ENCODE measurements at regions not wholly inside any gene's neighbourhood (a gene's known extent, or its start where the extent isn't known, plus 50 kb on each side); places are given as distances from the start of the nearest gene placed in this dataset.

DNA sequence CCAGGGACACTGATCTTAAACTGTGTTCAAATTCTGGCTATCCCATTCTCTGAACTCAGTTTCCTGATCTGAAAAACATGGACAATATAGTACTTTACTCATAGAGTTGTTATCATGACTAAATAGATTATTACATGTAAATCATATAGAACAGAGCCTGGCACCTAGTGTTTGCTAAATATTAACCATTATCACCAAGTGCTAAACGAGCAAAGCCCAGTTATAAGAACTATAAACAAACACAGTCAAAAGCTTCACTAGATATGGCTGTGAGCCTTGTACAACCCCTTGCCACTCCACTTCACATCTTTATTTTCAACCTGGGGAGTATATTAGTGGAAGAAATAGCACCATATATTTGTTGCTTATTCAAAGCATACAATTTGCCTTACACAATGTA is 338.9 kb upstream of the CADM1 start:
- H3K36me3 Mint-ChIP-seq (ENCODE audit: insufficient read depth, unreplicated experiment), result no peaks in the 10 kb centered on the region
- peaks cover 3% of the 10 kb centered on the region for H3K4me1 Mint-ChIP-seq (ENCODE audit: low read depth, unreplicated experiment)
- no peak for DNase-seq
- POLR2A ChIA-PET, result no interaction called here
- Histone ChIP-seq H3K4me3 (ENCODE audit: low read depth, low read length) (no peak overlapping the region), H3K36me3 (ENCODE audit: control insufficient read depth, insufficient read depth, low read length) (no peaks in the 10 kb centered on the region), H3K4me1 (peaks cover 12% of the 10 kb centered on the region; the same call in 1 of the 2 replicates), H3K9me3 (no peaks in the 10 kb centered on the region), H3K27me3 (replicated peaks; ENCODE audit: control insufficient read depth, insufficient read depth, low read length) (no peaks in the 10 kb centered on the region)
- CTCF ChIA-PET, result no interaction called here
- intact Hi-C loops (cut with micrococcal nuclease; ENCODE audit: unreplicated experiment), result no loop called here
- TF ChIP-seq, protein P1, sequence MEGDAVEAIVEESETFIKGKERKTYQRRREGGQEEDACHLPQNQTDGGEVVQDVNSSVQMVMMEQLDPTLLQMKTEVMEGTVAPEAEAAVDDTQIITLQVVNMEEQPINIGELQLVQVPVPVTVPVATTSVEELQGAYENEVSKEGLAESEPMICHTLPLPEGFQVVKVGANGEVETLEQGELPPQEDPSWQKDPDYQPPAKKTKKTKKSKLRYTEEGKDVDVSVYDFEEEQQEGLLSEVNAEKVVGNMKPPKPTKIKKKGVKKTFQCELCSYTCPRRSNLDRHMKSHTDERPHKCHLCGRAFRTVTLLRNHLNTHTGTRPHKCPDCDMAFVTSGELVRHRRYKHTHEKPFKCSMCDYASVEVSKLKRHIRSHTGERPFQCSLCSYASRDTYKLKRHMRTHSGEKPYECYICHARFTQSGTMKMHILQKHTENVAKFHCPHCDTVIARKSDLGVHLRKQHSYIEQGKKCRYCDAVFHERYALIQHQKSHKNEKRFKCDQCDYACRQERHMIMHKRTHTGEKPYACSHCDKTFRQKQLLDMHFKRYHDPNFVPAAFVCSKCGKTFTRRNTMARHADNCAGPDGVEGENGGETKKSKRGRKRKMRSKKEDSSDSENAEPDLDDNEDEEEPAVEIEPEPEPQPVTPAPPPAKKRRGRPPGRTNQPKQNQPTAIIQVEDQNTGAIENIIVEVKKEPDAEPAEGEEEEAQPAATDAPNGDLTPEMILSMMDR (IDR thresholded peaks at IDR 0.05; ENCODE audit: insufficient read depth in 1 of 2, low read depth in 1 of 2, low read length in 1 of 2, severe bottlenecking in 1 of 2, unreplicated experiment in 1 of 2), result no peak
- peaks cover 19% of the 10 kb centered on the region for H3K27me3 Mint-ChIP-seq (ENCODE audit: insufficient read depth, unreplicated experiment)
- BruUV-seq (replicated peaks), result no TSS peak
- no peaks in the 10 kb centered on the region for H3K9me3 Mint-ChIP-seq (ENCODE audit: unreplicated experiment)
- no peak overlapping the region for H3K4me3 Mint-ChIP-seq (ENCODE audit: unreplicated experiment)
- H3K27ac Mint-ChIP-seq (ENCODE audit: unreplicated experiment), result no peak overlapping the region

DNA sequence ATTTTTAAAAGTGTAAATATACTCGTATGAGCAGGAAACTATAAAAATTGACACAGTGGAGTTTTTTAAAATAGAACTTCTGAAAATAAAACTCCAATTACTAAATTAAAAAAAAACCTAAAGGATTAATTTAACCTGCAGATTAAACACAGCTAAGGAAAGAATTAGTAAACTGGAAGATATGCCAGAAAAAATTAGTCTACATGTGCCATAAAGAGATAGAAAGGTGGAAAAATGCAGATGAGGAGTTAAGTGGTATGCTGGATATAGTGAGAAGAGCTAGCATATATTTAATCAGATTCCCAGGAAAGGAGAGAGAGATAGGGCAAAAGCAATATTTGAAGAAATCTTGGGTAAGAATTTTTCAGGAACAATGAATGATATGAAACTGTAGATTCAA is 315.8 kb upstream of the CADM1 start:
- POLR2A ChIA-PET, result no interaction called here
- Mint-ChIP-seq H3K4me3 (ENCODE audit: unreplicated experiment) (no peak overlapping the region), H3K4me1 (ENCODE audit: low read depth, unreplicated experiment) (no peaks in the 10 kb centered on the region), H3K9me3 (ENCODE audit: unreplicated experiment) (peaks cover 9% of the 10 kb centered on the region), H3K27me3 (ENCODE audit: insufficient read depth, unreplicated experiment) (peaks cover 20% of the 10 kb centered on the region), H3K27ac (ENCODE audit: unreplicated experiment) (no peak overlapping the region), H3K36me3 (ENCODE audit: insufficient read depth, unreplicated experiment) (no peaks in the 10 kb centered on the region)
- Histone ChIP-seq H3K4me1 (no peaks in the 10 kb centered on the region), H3K27me3 (replicated peaks; ENCODE audit: control insufficient read depth, insufficient read depth, low read length) (no peaks in the 10 kb centered on the region), H3K9me3 (0 out of 2 replicates have a peak, but pooled peaks cover 3% of the 10 kb centered on the region), H3K4me3 (ENCODE audit: low read depth, low read length) (no peak overlapping the region), H3K36me3 (ENCODE audit: control insufficient read depth, insufficient read depth, low read length) (no peaks in the 10 kb centered on the region)
- TF ChIP-seq, protein P1 (IDR thresholded peaks at IDR 0.05; ENCODE audit: insufficient read depth in 1 of 2, low read depth in 1 of 2, low read length in 1 of 2, severe bottlenecking in 1 of 2, unreplicated experiment in 1 of 2), result no peak
- intact Hi-C loops (cut with micrococcal nuclease; ENCODE audit: unreplicated experiment), result no loop called here
- BruUV-seq (replicated peaks), result no TSS peak
- no peak for DNase-seq
- CTCF ChIA-PET, result no interaction called here

DNA sequence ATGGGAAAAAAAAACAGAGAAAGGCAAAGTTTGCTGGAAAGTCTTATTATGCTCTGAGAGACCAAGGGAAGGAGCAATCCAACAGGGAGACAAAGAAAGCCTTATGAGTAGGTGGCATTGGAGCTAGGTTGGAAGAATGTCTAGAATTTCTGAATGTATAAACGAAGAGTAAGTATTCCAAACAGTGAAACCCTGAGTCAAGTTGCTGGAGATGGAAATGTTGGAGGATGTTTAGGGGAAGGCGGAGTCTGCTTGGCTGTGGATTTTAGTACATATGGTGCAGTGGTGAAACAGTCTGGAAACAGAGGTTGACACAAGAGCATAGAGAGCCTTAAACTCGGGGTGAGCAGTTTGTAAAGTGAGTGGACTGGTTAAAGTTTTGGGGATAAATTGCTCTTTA is 314.8 kb upstream of the CADM1 start:
- H3K4me3 Mint-ChIP-seq (ENCODE audit: unreplicated experiment), result no peak overlapping the region
- CTCF ChIA-PET, result no interaction called here
- Histone ChIP-seq H3K9me3 (0 out of 2 replicates have a peak, but pooled peaks cover 3% of the 10 kb centered on the region), H3K36me3 (ENCODE audit: control insufficient read depth, insufficient read depth, low read length) (no peaks in the 10 kb centered on the region), H3K4me1 (no peaks in the 10 kb centered on the region), H3K4me3 (ENCODE audit: low read depth, low read length) (no peak overlapping the region), H3K27me3 (replicated peaks; ENCODE audit: control insufficient read depth, insufficient read depth, low read length) (no peaks in the 10 kb centered on the region)
- H3K9me3 Mint-ChIP-seq (ENCODE audit: unreplicated experiment), result peaks cover 9% of the 10 kb centered on the region
- no peak overlapping the region for H3K27ac Mint-ChIP-seq (ENCODE audit: unreplicated experiment)
- TF ChIP-seq, protein P1 (IDR thresholded peaks at IDR 0.05; ENCODE audit: insufficient read depth in 1 of 2, low read depth in 1 of 2, low read length in 1 of 2, severe bottlenecking in 1 of 2, unreplicated experiment in 1 of 2), result no peak
- POLR2A ChIA-PET, result no interaction called here
- intact Hi-C loops (cut with micrococcal nuclease; ENCODE audit: unreplicated experiment), result no loop called here
- DNase-seq, result no peak
- H3K4me1 Mint-ChIP-seq (ENCODE audit: low read depth, unreplicated experiment), result no peaks in the 10 kb centered on the region
- peaks cover 20% of the 10 kb centered on the region for H3K27me3 Mint-ChIP-seq (ENCODE audit: insufficient read depth, unreplicated experiment)
- no TSS peak for BruUV-seq (replicated peaks)
- no peaks in the 10 kb centered on the region for H3K36me3 Mint-ChIP-seq (ENCODE audit: insufficient read depth, unreplicated experiment)

All from Caco-2 (cell line).